ENCODE measurements at regions not wholly inside any gene's neighbourhood (a gene's known extent, or its start where the extent isn't known, plus 50 kb on each side); places are given as distances from the start of the nearest gene placed in this dataset.

DNA sequence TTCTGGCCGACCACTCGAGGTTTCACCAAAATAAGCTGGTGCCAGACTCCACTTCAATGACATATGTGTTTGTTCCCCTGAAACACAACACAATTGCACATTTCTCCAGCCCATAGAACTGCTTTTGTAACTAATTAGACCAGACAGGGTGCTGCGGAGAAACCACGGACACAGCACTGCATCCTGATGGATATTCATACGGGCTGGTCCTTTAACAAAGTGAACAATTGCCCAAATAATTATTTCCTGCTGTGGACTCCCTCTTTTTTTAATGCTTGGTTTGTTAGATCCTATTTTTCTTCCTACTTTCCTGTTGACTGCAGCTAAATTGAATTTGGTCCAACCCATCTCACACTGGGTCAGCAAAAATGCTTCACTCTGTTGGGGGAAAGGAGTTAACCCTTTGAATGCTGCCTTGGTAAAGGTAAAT lies 198.6 kb upstream of the BMPER start:
- TF ChIP-seq, protein P1, sequence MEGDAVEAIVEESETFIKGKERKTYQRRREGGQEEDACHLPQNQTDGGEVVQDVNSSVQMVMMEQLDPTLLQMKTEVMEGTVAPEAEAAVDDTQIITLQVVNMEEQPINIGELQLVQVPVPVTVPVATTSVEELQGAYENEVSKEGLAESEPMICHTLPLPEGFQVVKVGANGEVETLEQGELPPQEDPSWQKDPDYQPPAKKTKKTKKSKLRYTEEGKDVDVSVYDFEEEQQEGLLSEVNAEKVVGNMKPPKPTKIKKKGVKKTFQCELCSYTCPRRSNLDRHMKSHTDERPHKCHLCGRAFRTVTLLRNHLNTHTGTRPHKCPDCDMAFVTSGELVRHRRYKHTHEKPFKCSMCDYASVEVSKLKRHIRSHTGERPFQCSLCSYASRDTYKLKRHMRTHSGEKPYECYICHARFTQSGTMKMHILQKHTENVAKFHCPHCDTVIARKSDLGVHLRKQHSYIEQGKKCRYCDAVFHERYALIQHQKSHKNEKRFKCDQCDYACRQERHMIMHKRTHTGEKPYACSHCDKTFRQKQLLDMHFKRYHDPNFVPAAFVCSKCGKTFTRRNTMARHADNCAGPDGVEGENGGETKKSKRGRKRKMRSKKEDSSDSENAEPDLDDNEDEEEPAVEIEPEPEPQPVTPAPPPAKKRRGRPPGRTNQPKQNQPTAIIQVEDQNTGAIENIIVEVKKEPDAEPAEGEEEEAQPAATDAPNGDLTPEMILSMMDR (IDR thresholded peaks at IDR 0.05) = no peak
- TF ChIP-seq EZH2 (IDR thresholded peaks at IDR 0.05; ENCODE audit: borderline replicate concordance, insufficient read depth, low read depth, low read length, poor library complexity, severe bottlenecking) = no peak
